AG04450 (cell line): ENCODE measurements at regions not wholly inside any gene's neighbourhood (a gene's known extent, or its start where the extent isn't known, plus 50 kb on each side); places are given as distances from the start of the nearest gene placed in this dataset.
"Not testable (repeated sequence)": the region's sequence is repeated elsewhere in the genome, so short reads cannot be mapped to it uniquely, and the experiment has no call there.

ENCODE experiments used
- CTCF ChIA-PET: fragments of 300-600, 350-600 bp; formaldehyde crosslinking; extraction: SDS; loops from one replicate; lab custom pipeline; 2022; ENCODE audit warnings: antibody characterized with exemption, inconsistent platforms; lab: Charles Lee
- POLR2A ChIA-PET: fragments of 350-600 bp; formaldehyde crosslinking; extraction: SDS; loops from one replicate; lab custom pipeline; 2021; ENCODE audit warnings: antibody characterized with exemption, inconsistent platforms; lab: Yijun Ruan, JAX
- DNase-seq: peaks from one replicate; pipeline ENCODE4 v3.0.0-alpha.2; 2011; ENCODE audit warnings: low read depth, low spot score
- H3K27ac ChIP-seq: one replicate; pipeline ENCODE4 v1.5.1; 2012; ENCODE audit warnings: low read depth, low read length, control low read depth
- H3K27me3 ChIP-seq: one replicate; pipeline ENCODE4 v1.6.0; 2012; ENCODE audit warnings: low read length; ENCODE audit not compliant: control insufficient read depth, insufficient read depth
- H3K4me3 ChIP-seq: 2 replicates; pipeline ENCODE4 v1.5.1; 2011; ENCODE audit warnings: mild to moderate bottlenecking, low read depth, low read length, control low read depth
- H3K9me3 ChIP-seq: 2 replicates; pipeline ENCODE4 v1.5.1; 2012; ENCODE audit warnings: low read length; ENCODE audit not compliant: control insufficient read depth, insufficient read depth
- TF ChIP-seq, protein P1 (sequence below): IDR thresholded peaks from 2 replicates; pipeline ENCODE4 v1.5.1; 2011; ENCODE audit warnings: low read depth, low read length, control low read depth, inconsistent platforms

DNA sequence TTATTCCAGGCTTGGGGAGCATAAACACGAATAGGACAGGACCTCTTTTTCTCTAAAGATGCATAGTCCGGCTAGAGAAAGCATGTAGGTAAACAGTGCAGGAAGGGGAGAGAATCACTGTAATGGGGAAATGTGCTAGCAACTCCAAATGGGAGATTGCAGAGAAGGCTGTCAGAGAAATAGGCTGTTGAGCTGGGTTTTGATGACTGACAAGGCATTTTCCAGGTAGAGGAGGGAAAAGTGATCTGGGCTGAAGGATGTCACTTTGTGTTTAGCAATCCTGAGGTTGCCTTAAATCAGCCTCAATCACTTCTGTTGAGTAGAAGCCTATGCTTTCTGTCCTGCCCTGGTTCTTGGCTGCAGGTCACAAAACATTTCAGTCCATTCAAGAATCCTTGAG lies 242.0 kb upstream of the MEIS1 start:
- H3K27ac ChIP-seq: no peak overlapping the region
- POLR2A ChIA-PET: no interaction called here
- CTCF ChIA-PET: no interaction called here
- TF ChIP-seq, protein P1, sequence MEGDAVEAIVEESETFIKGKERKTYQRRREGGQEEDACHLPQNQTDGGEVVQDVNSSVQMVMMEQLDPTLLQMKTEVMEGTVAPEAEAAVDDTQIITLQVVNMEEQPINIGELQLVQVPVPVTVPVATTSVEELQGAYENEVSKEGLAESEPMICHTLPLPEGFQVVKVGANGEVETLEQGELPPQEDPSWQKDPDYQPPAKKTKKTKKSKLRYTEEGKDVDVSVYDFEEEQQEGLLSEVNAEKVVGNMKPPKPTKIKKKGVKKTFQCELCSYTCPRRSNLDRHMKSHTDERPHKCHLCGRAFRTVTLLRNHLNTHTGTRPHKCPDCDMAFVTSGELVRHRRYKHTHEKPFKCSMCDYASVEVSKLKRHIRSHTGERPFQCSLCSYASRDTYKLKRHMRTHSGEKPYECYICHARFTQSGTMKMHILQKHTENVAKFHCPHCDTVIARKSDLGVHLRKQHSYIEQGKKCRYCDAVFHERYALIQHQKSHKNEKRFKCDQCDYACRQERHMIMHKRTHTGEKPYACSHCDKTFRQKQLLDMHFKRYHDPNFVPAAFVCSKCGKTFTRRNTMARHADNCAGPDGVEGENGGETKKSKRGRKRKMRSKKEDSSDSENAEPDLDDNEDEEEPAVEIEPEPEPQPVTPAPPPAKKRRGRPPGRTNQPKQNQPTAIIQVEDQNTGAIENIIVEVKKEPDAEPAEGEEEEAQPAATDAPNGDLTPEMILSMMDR: no peak
- no peaks in the 10 kb centered on the region for H3K9me3 ChIP-seq
- H3K27me3 ChIP-seq: no peaks in the 10 kb centered on the region
- no peak for DNase-seq
- no peak overlapping the region for H3K4me3 ChIP-seq

DNA sequence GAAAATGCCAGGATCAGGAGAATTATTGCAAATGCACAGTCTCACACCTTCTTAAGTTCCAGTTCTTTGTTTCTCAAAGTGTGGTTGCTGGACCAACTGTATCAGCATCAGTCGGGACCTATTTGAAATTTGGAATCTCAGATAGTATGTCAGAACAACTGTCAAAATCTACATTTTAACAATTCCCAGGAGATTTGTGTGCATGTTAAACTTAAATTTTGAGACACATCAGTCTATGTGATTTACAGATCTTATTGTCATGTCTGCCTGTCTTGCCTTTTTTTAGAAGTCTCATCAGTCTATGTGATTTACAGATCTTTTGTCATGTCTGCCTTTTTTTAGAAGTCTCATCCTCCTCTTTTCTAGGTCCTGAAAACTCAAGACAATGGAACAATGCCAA lies 243.6 kb upstream of the MEIS1 start:
- H3K9me3 ChIP-seq: no peaks in the 10 kb centered on the region
- ChIA-PET POLR2A (no interaction called here), CTCF (no interaction called here)
- no peaks in the 10 kb centered on the region for H3K27me3 ChIP-seq
- DNase-seq: no peak
- no peak overlapping the region for H3K27ac ChIP-seq
- H3K4me3 ChIP-seq: no peak overlapping the region
- TF ChIP-seq, protein P1: no peak

DNA sequence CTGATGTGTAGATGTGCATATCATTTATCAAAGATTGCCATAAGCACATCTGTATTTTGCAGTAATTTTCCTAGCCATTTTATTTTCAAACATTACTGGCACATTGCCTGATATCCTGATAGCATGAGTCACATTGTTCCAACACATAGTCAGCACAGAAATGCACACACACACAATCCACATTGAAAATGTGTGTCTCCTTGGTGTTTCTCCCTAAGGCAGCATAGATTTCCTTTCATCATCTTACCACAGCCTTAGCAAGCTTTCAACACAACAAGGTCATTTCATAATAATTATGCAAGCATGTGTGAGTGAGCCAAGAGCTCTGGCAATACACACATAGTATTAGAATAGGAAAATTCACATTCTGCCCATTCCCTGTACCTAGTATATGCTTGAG lies 245.4 kb upstream of the MEIS1 start:
- no peaks in the 10 kb centered on the region for H3K9me3 ChIP-seq
- no peak overlapping the region for H3K27ac ChIP-seq
- DNase-seq: no peak
- CTCF ChIA-PET: no interaction called here
- TF ChIP-seq, protein P1: no peak
- POLR2A ChIA-PET: no interaction called here
- no peaks in the 10 kb centered on the region for H3K27me3 ChIP-seq
- no peak overlapping the region for H3K4me3 ChIP-seq

DNA sequence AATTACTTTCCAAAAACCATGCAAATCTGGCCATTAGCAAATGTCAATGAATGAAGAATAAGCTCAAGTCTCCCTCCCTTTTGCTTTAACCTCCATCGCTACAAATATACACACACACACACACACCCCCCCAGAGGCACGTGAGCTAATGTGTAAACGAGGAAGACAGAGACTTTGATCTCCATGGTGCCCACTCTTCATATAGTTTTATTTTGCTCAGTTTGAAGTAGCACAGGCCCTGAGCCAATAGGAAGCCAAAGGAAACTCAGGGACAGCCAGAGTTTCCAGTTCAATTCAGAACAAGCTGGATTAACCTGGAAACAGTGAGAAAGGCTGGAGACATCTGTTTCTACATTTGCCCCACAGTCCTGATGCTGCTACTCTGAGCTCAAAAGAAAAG lies 248.4 kb upstream of the MEIS1 start:
- Histone ChIP-seq H3K4me3 (no peak overlapping the region), H3K27ac (no peak overlapping the region), H3K9me3 (no peaks in the 10 kb centered on the region), H3K27me3 (no peaks in the 10 kb centered on the region)
- ChIA-PET CTCF (no interaction called here), POLR2A (no interaction called here)
- DNase-seq: no peak
- TF ChIP-seq, protein P1: no peak

DNA sequence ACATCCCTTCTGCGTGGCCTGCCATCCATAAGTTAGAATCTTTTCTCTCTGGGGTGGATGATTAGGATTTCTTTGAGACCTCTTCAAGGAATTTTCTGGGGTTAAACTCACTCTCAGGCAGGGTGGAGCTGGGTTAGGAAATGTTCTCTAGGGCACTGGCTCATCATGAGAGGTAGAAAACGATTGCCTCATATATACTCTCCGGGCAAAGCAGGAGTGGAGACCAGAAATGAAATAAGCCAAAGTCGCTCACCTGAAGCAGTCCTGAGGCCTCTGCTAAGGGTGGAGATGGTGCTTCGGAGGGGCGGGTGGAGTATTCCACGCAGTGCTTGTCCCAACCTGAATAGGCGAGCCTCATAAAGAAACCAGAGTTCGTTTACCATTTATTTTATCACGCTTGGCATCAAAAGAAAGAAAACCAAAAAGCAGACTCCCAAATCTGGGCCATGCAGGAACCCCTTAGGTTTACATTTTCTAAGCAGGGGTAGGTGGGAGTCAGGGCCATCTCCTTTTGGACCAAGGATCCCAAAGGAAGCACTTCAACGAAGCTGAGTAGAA lies 249.3 kb upstream of the MEIS1 start:
- POLR2A ChIA-PET: no interaction called here
- H3K27ac ChIP-seq: no peak overlapping the region
- no peak for DNase-seq
- CTCF ChIA-PET: no interaction called here
- H3K27me3 ChIP-seq: no peaks in the 10 kb centered on the region
- H3K9me3 ChIP-seq: no peaks in the 10 kb centered on the region
- H3K4me3 ChIP-seq: no peak overlapping the region
- TF ChIP-seq, protein P1: no peak

DNA sequence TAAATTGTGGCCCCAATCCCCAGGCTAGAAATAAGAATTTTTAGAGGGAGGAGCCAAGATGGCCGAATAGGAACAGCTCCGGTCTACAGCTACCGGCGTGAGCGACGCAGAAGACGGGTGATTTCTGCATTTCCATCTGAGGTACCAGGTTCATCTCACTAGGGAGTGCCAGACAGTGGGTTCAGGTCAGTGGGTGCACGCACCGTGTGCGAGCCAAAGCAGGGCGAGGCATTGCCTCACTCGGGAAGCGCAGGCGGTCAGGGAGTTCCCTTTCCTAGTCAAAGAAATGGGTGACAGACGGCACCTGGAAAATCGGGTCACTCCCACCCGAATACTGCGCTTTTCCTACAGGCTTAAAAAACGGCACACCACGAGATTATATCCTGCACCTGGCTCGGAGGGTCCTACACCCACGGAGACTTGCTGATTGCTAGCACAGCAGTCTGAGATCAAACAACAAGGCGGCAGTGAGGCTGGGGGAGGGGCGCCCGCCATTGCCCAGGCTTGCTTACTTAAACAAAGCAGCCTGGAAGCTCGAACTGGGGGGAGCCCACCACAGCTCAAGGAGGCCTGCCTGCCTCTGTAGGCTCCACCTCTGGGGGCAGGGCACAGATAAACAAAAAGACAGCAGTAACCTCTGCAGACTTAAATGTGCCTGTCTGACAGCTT lies 257.7 kb upstream of the MEIS1 start:
- H3K27me3 ChIP-seq, DNase-seq, POLR2A ChIA-PET, H3K9me3 ChIP-seq, CTCF ChIA-PET, H3K4me3 ChIP-seq, H3K27ac ChIP-seq: not testable (repeated sequence)
